Ovary (tissue), 7 donors: ENCODE measurements at regions not wholly inside any gene's neighbourhood (a gene's known extent, or its start where the extent isn't known, plus 50 kb on each side); places are given as distances from the start of the nearest gene placed in this dataset.

Experiments
- DNase-seq, 5 donors: peaks; one replicate each; pipeline ENCODE4 v3.0.0-alpha.2; 2019 to 2020
- H3K27ac ChIP-seq, 2 donors: fragments of 200-600 bp; one replicate each; pipeline versions ENCODE4 v1.5.1 to v1.8.0; 2019 to 2022
- H3K27me3 ChIP-seq: fragments of 200-600 bp; one replicate; pipeline ENCODE4 v1.8.0; 2022
- H3K36me3 ChIP-seq: fragments of 200-600 bp; sonication (generic); one replicate; pipeline ENCODE4 v1.5.1; 2019
- H3K4me1 ChIP-seq: one replicate; pipeline ENCODE4 v1.8.1; 2013; ENCODE audit warnings: mild to moderate bottlenecking, moderate library complexity; ENCODE audit not compliant: insufficient read depth
- H3K4me3 ChIP-seq: fragments of 200-600 bp; sonication (generic); one replicate; pipeline ENCODE4 v1.5.1; 2017
- H3K9me3 ChIP-seq, 2 donors: fragments of 200-600 bp in 1 of 2; sonication (generic) in 1 of 2; one replicate each; pipeline versions ENCODE4 v1.5.1 to v1.8.1; 2013 to 2019; ENCODE audit warnings: mild to moderate bottlenecking in 1 of 2, moderate library complexity in 1 of 2
- CTCF ChIP-seq, 3 donors: fragments of 450-650 bp in 2 of 3; fragments of 200-600 bp in 1 of 3; IDR thresholded peaks; one replicate each; pipeline versions ENCODE4 v1.5.1 to v1.8.0; 2016 to 2022; ENCODE audit warnings: antibody characterized with exemption in 3 of 3, mild to moderate bottlenecking in 1 of 3
- EP300 ChIP-seq: sonication (generic); formaldehyde crosslinking; IDR thresholded peaks from one replicate; pipeline ENCODE4 v1.6.1; 2017; ENCODE audit warnings: antibody characterized with exemption
- POLR2A ChIP-seq: fragments of 450-650 bp; IDR thresholded peaks from one replicate; pipeline ENCODE4 v1.6.1; 2017; ENCODE audit warnings: antibody characterized with exemption, mild to moderate bottlenecking, moderate library complexity
- WGBS, 3 donors: extraction: QIAGEN DNeasy Blood & Tissue Kit in 1 of 3; methylation state at CpG; one replicate each; pipeline versions ENCODE4 v1.1.5 to v1.1.7; 2013 to 2017; 5-methylcytosine and 5-hydroxymethylcytosine counted together
- intact Hi-C, 4 donors: fragments of 100-400 bp; cut with DNase I; formaldehyde crosslinking; loops; one replicate each; pipeline versions ENCODE4 v1.11.0 to v1.15.1; 2022 to 2023
- donor health status: DM: no; HTN: no; CAD: no; lungs with moderate emphysema.
- donor health status: DM: no; HTN: no; CAD: no.
- donor health status: Bipolar disorder and iron deficiency.
- donor health status: DM: no; HTN: no; CAD: no.
- donor health status: DM: yes; HTN: yes; CAD: no.

GRCh38 chr3:102237838-102238237 is 197.0 kb upstream of the ZPLD1 start:
- intact Hi-C loops = loop anchor here in 1 of 4 donors (10.0 kb wide), 1 partner anchor 287 kb away; no protein-coding TSS in a partner anchor
- H3K27ac ChIP-seq = no peak overlapping the region
- DNase-seq = no peak
- no peaks in the 10 kb centered on the region for H3K9me3 ChIP-seq
- WGBS, 3 donors = 72 to 79% (median 73%) methylated on average over 2 of the region's 2 CpGs
- no peaks in the 10 kb centered on the region for H3K27me3 ChIP-seq
- no peaks in the 10 kb centered on the region for H3K4me1 ChIP-seq
- H3K4me3 ChIP-seq = no peak overlapping the region
- TF ChIP-seq EP300 (no peak), CTCF (IDR thresholded peaks at IDR 0.05) (no peak), POLR2A (no peak)
- no peaks in the 10 kb centered on the region for H3K36me3 ChIP-seq

GRCh38 chr3:102238362-102238761 is 196.5 kb upstream of the ZPLD1 start:
- Histone ChIP-seq H3K9me3 (no peaks in the 10 kb centered on the region), H3K4me1 (no peaks in the 10 kb centered on the region), H3K4me3 (no peak overlapping the region), H3K27me3 (no peaks in the 10 kb centered on the region), H3K36me3 (no peaks in the 10 kb centered on the region), H3K27ac (no peak overlapping the region)
- TF ChIP-seq POLR2A (no peak), EP300 (no peak), CTCF (IDR thresholded peaks at IDR 0.05) (no peak)
- intact Hi-C loops = loop anchor here in 1 of 4 donors (10.0 kb wide), 1 partner anchor 286 kb away; no protein-coding TSS in a partner anchor
- no peak for DNase-seq

- no peaks in the 10 kb centered on the region for H3K27me3 ChIP-seq
- TF ChIP-seq CTCF (IDR thresholded peaks at IDR 0.05) (no peak), EP300 (no peak), POLR2A (no peak)
- WGBS, 3 donors = 43 to 79% (median 73%) methylated on average over 1 of the region's 1 CpG
- H3K4me1 ChIP-seq = no peaks in the 10 kb centered on the region
- no peak overlapping the region for H3K4me3 ChIP-seq
- H3K36me3 ChIP-seq = no peaks in the 10 kb centered on the region
- no peak overlapping the region for H3K27ac ChIP-seq
- DNase-seq = no peak
- intact Hi-C loops = no loop called here
- H3K9me3 ChIP-seq = no peaks in the 10 kb centered on the region
Observed at GRCh38 chr3:102240720-102241119, 194.1 kb upstream of the ZPLD1 start.

- no peaks in the 10 kb centered on the region for H3K9me3 ChIP-seq
- WGBS, 3 donors = 57 to 79% (median 65%) methylated on average over 2 of the region's 2 CpGs
- H3K4me3 ChIP-seq = no peak overlapping the region
- no peaks in the 10 kb centered on the region for H3K27me3 ChIP-seq
- no peak for DNase-seq
- intact Hi-C loops = loop anchor here in 1 of 4 donors (1.0 kb wide), 1 partner anchor 7 kb away; no protein-coding TSS in a partner anchor
- no peaks in the 10 kb centered on the region for H3K4me1 ChIP-seq
- no peaks in the 10 kb centered on the region for H3K36me3 ChIP-seq
- no peak for TF ChIP-seq CTCF (IDR thresholded peaks at IDR 0.05)
- no peak for TF ChIP-seq EP300
- TF ChIP-seq POLR2A = no peak
- H3K27ac ChIP-seq = no peak overlapping the region
Observed at GRCh38 chr3:102248981-102249705, 185.7 kb upstream of the ZPLD1 start.
